H1 (cell line): ENCODE measurements at regions not wholly inside any gene's neighbourhood (a gene's known extent, or its start where the extent isn't known, plus 50 kb on each side); places are given as distances from the start of the nearest gene placed in this dataset.
"Not testable (repeated sequence)": the region's sequence is repeated elsewhere in the genome, so short reads cannot be mapped to it uniquely, and the experiment has no call there.

Source experiments
- CTCF ChIA-PET: fragments of 300-600 bp; sonication (Branson Sonifier 250); formaldehyde crosslinking; loops from one replicate; lab custom pipeline; 2021; ENCODE audit not compliant: partially characterized antibody; lab: Charles Lee
- POLR2A ChIA-PET: fragments of 300-600 bp; sonication (Branson Sonifier 250); formaldehyde crosslinking; loops from one replicate; lab custom pipeline; 2021; ENCODE audit warnings: inconsistent platforms; ENCODE audit not compliant: partially characterized antibody; lab: Charles Lee
- DNase-seq, 2 experiments: peaks; one replicate each; pipeline versions ENCODE4 v3.0.0 to v3.0.0-alpha.2; 2010 to 2022; ENCODE audit warnings: low spot score in 2 of 2, low read depth in 1 of 2, mixed read lengths in 1 of 2
- FAIRE-seq: peaks from 2 replicates; lab custom pipeline; 2011; peaks lifted over from hg19 to GRCh38; lab: Jason Lieb, UNC
- H2AFZ ChIP-seq: 2 replicates; pipeline ENCODE4 v1.8.1; 2012; ENCODE audit warnings: low read length, inconsistent platforms
- H2AK5ac ChIP-seq: 2 replicates; pipeline ENCODE4 v1.6.1; 2013; ENCODE audit warnings: low read depth, low read length
- H2BK120ac ChIP-seq: replicated peaks from 2 replicates; pipeline ENCODE3; 2013; ENCODE audit warnings: low read depth, low read length, inconsistent platforms
- H2BK12ac ChIP-seq: 2 replicates; pipeline ENCODE4 v1.6.1; 2013; ENCODE audit warnings: low read depth, low read length
- H2BK15ac ChIP-seq: 2 replicates; pipeline ENCODE4 v1.6.1; 2013; ENCODE audit warnings: low read length
- H2BK20ac ChIP-seq: 2 replicates; pipeline ENCODE4 v1.6.1; 2013; ENCODE audit warnings: low read length
- H2BK5ac ChIP-seq: 2 replicates; pipeline ENCODE4 v1.6.1; 2013; ENCODE audit warnings: low read depth, low read length
- H3K14ac ChIP-seq: 2 replicates; pipeline ENCODE4 v1.6.1; 2013; ENCODE audit warnings: inconsistent platforms; ENCODE audit not compliant: insufficient read length
- H3K18ac ChIP-seq: 2 replicates; pipeline ENCODE4 v1.6.1; 2013; ENCODE audit warnings: low read length; ENCODE audit errors: extremely low read depth
- H3K23ac ChIP-seq: 2 replicates; pipeline ENCODE4 v1.6.1; 2013; ENCODE audit warnings: inconsistent platforms; ENCODE audit not compliant: insufficient read length
- H3K23me2 ChIP-seq: 2 replicates; pipeline ENCODE4 v1.6.1; 2013; ENCODE audit warnings: low read depth, low read length
- H3K27ac ChIP-seq: 2 replicates; pipeline ENCODE4 v1.6.1; 2011; ENCODE audit warnings: low read depth, low read length, inconsistent platforms
- H3K27me3 ChIP-seq, 4 experiments: replicated peaks in 1 of 4; 1 replicate in 1 of 4; 2 replicates in 3 of 4; pipeline versions ENCODE4 v1.6.1 to v1.8.1; 2011 to 2013; ENCODE audit warnings: low read length in 3 of 4, mild to moderate bottlenecking in 3 of 4, inconsistent platforms in 2 of 4, mixed read lengths in 2 of 4, moderate library complexity in 1 of 4; ENCODE audit not compliant: control insufficient read depth in 3 of 4, insufficient read depth in 3 of 4; ENCODE audit errors: extremely low read depth in 1 of 4
- H3K36me3 ChIP-seq, 4 experiments: 2 replicates each; pipeline versions ENCODE4 v1.6.1 to v1.8.1; 2011 to 2013; ENCODE audit warnings: mild to moderate bottlenecking in 4 of 4, low read length in 3 of 4, moderate library complexity in 2 of 4, control low read depth in 1 of 4, inconsistent platforms in 1 of 4; ENCODE audit not compliant: insufficient read depth in 4 of 4, control insufficient read depth in 2 of 4
- H3K4ac ChIP-seq: replicated peaks from 2 replicates; pipeline ENCODE3; 2013; ENCODE audit warnings: low read length, low read depth, mixed read lengths, inconsistent platforms; ENCODE audit not compliant: insufficient read length
- H3K4me1 ChIP-seq, 4 experiments: replicated peaks in 1 of 4; 1 replicate in 1 of 4; 2 replicates in 3 of 4; pipeline versions ENCODE4 v1.6.1 to v1.8.1; 2011 to 2013; ENCODE audit warnings: low read length in 3 of 4, inconsistent platforms in 2 of 4, mixed read lengths in 1 of 4; ENCODE audit not compliant: insufficient read depth in 4 of 4, control insufficient read depth in 3 of 4
- H3K4me2 ChIP-seq, 2 experiments: 2 replicates each; pipeline versions ENCODE4 v1.6.1 to v1.8.1; 2011 to 2013; ENCODE audit warnings: low read depth in 2 of 2, low read length in 2 of 2, control low read depth in 1 of 2, inconsistent platforms in 1 of 2, mild to moderate bottlenecking in 1 of 2; ENCODE audit not compliant: insufficient read depth in 1 of 2
- H3K4me3 ChIP-seq, 4 experiments: fragments of 200-600, 300-600 bp in 1 of 4; sonication (generic), shearing (Covaris generic), sonication (Bioruptor Twin) in 1 of 4; 2 replicates each; pipeline versions ENCODE4 v1.5.1 to v1.8.1; 2011 to 2016; ENCODE audit warnings: low read length in 4 of 4, low read depth in 3 of 4, control low read depth in 2 of 4, inconsistent platforms in 2 of 4, mild to moderate bottlenecking in 2 of 4, mixed read lengths in 1 of 4, moderate library complexity in 1 of 4; ENCODE audit not compliant: insufficient read depth in 2 of 4; ENCODE audit errors: extremely low read depth in 1 of 4
- H3K56ac ChIP-seq: replicated peaks from 2 replicates; pipeline ENCODE3; 2013; ENCODE audit warnings: low read depth, mild to moderate bottlenecking, mixed read lengths, low read length, inconsistent platforms; ENCODE audit not compliant: insufficient read length
- H3K79me1 ChIP-seq: 2 replicates; pipeline ENCODE4 v1.6.1; 2013; ENCODE audit warnings: low read depth, low read length, control low read depth
- H3K79me2 ChIP-seq, 2 experiments: 2 replicates each; pipeline versions ENCODE4 v1.6.1 to v1.8.1; 2012 to 2013; ENCODE audit warnings: low read length in 2 of 2, mild to moderate bottlenecking in 2 of 2, inconsistent platforms in 1 of 2; ENCODE audit not compliant: insufficient read depth in 2 of 2, control insufficient read depth in 1 of 2
- H3K9ac ChIP-seq, 4 experiments: replicated peaks in 1 of 4; 1 replicate in 1 of 4; 2 replicates in 3 of 4; pipeline versions ENCODE4 v1.6.1 to v1.8.1; 2011 to 2013; ENCODE audit warnings: low read depth in 3 of 4, low read length in 3 of 4, control low read depth in 2 of 4, mild to moderate bottlenecking in 2 of 4, moderate library complexity in 2 of 4, inconsistent platforms in 1 of 4; ENCODE audit errors: extremely low read depth in 1 of 4
- H3K9me3 ChIP-seq, 2 experiments: 2 replicates each; pipeline versions ENCODE4 v1.6.1 to v1.8.1; 2012 to 2013; ENCODE audit warnings: mild to moderate bottlenecking in 2 of 2, moderate library complexity in 2 of 2, control low read depth in 1 of 2, inconsistent platforms in 1 of 2, low read depth in 1 of 2, low read length in 1 of 2, mixed read lengths in 1 of 2; ENCODE audit not compliant: insufficient read depth in 2 of 2
- H4K20me1 ChIP-seq, 2 experiments: replicated peaks in 1 of 2; 2 replicates each; pipeline versions ENCODE3 to v1.8.1; 2011 to 2013; ENCODE audit warnings: inconsistent platforms in 2 of 2, low read length in 2 of 2, mild to moderate bottlenecking in 1 of 2; ENCODE audit not compliant: insufficient read depth in 2 of 2, control insufficient read depth in 1 of 2
- H4K5ac ChIP-seq: 2 replicates; pipeline ENCODE4 v1.6.1; 2013; ENCODE audit warnings: low read length, low read depth, mixed read lengths, inconsistent platforms; ENCODE audit not compliant: insufficient read length
- H4K8ac ChIP-seq: 2 replicates; pipeline ENCODE4 v1.8.0; 2013; ENCODE audit warnings: mild to moderate bottlenecking, moderate library complexity, low read length, inconsistent platforms; ENCODE audit not compliant: insufficient read depth; ENCODE audit errors: extremely low read depth
- H4K91ac ChIP-seq: replicated peaks from 2 replicates; pipeline ENCODE3; 2013; ENCODE audit warnings: low read length, mixed read lengths, inconsistent platforms; ENCODE audit not compliant: insufficient read length
- WGBS, 2 experiments: shearing (Covaris generic) in 1 of 2; methylation state at CpG; one replicate each; pipeline versions ENCODE4 v1.1.6 to v1.1.7; 2013 to 2015; ENCODE audit warnings: low lambda C conversion rate in 2 of 2, mixed read lengths in 2 of 2, inconsistent platforms in 1 of 2, low coverage in 1 of 2, missing lambda C conversion rate in 1 of 2; ENCODE audit not compliant: insufficient replicate concordance in 2 of 2, insufficient coverage in 1 of 2, insufficient read length in 1 of 2; ENCODE audit errors: extremely low coverage in 1 of 2, missing lambda C conversion rate in 1 of 2; 5-methylcytosine and 5-hydroxymethylcytosine counted together

- DNase-seq, H3K79me1 ChIP-seq, H4K8ac ChIP-seq, CTCF ChIA-PET, H3K4me2 ChIP-seq, H3K23ac ChIP-seq, H4K20me1 ChIP-seq, H3K4ac ChIP-seq, H3K56ac ChIP-seq, H3K27ac ChIP-seq, H2BK12ac ChIP-seq, H3K4me1 ChIP-seq, H2BK120ac ChIP-seq, H3K79me2 ChIP-seq, H3K23me2 ChIP-seq, H4K91ac ChIP-seq, FAIRE-seq, H4K5ac ChIP-seq, H3K36me3 ChIP-seq, H3K9ac ChIP-seq, H3K14ac ChIP-seq, H2BK15ac ChIP-seq, H2AFZ ChIP-seq, H2BK20ac ChIP-seq, H2BK5ac ChIP-seq, H2AK5ac ChIP-seq, H3K18ac ChIP-seq, POLR2A ChIA-PET, H3K27me3 ChIP-seq, H3K4me3 ChIP-seq: not testable (repeated sequence)
- WGBS, 2 experiments: 89% methylated on average over 11 of the region's 11 CpGs; no CpG with 5 or more reads in 1 of the 2 experiments
- peaks cover 36 to 81% of the 10 kb centered on the region in 2 experiments for H3K9me3 ChIP-seq
Observed at GRCh38 chr4:8942088-8942487, 70.4 kb upstream of the HMX1 start.

DNA sequence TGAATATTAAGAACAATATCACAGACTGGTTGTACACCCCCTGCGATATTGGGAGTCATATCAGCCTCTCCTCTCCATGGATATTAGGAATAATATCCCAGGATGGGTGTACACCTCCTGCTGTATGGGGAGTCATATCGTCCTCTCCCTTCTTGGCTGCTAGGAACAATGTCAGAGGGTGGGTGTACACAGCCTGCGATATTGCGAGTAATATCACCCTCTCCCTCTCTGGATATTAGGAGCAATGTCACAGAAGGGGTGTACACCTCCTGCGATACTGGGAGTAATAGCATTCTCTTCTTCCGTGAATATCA is 69.8 kb upstream of the HMX1 start:
- H2BK5ac ChIP-seq, H3K27me3 ChIP-seq, H3K18ac ChIP-seq, H2AFZ ChIP-seq, DNase-seq, H2BK120ac ChIP-seq, H3K56ac ChIP-seq, CTCF ChIA-PET, H2BK15ac ChIP-seq, H3K27ac ChIP-seq, H3K36me3 ChIP-seq, H3K4me3 ChIP-seq, POLR2A ChIA-PET, H3K4me2 ChIP-seq, H2AK5ac ChIP-seq, H3K79me2 ChIP-seq, H3K23me2 ChIP-seq, H4K20me1 ChIP-seq, FAIRE-seq, H3K4ac ChIP-seq, H2BK12ac ChIP-seq, H4K8ac ChIP-seq, H3K23ac ChIP-seq, H3K14ac ChIP-seq, H3K4me1 ChIP-seq, H2BK20ac ChIP-seq, H3K79me1 ChIP-seq, H3K9ac ChIP-seq, H4K91ac ChIP-seq, H4K5ac ChIP-seq: not testable (repeated sequence)
- 86% methylated on average over 6 of the region's 6 CpGs; no CpG with 5 or more reads in 1 of the 2 experiments for WGBS, 2 experiments
- H3K9me3 ChIP-seq: peaks cover 39 to 86% of the 10 kb centered on the region in 2 experiments
